ENCODE measurements at regions not wholly inside any gene's neighbourhood (a gene's known extent, or its start where the extent isn't known, plus 50 kb on each side); places are given as distances from the start of the nearest gene placed in this dataset.

- no peak for DNase-seq
Measured at GRCh38 chr6:133632206-133632605, 256.7 kb upstream of the TCF21 start.

- no peak for DNase-seq
Measured at GRCh38 chr6:133632906-133633305, 256.0 kb upstream of the TCF21 start.

GRCh38 chr6:133634474-133634873, 254.4 kb upstream of the TCF21 start:
- no peak for DNase-seq

GRCh38 chr6:133635447-133635846, 253.5 kb upstream of the TCF21 start:
- no peak for DNase-seq

GRCh38 chr6:133637436-133637835, 251.5 kb upstream of the TCF21 start:
- DNase-seq, result no peak

GRCh38 chr6:133637874-133638273, 251.0 kb upstream of the TCF21 start:
- DNase-seq, result no peak

GRCh38 chr6:133641104-133641503, 247.8 kb upstream of the TCF21 start:
- no peak for DNase-seq

- DNase-seq, result no peak
Measured at GRCh38 chr6:133644548-133644891, 244.4 kb upstream of the TCF21 start.

- DNase-seq, result peak; percentile 65
Measured at GRCh38 chr6:133644892-133645619, 243.9 kb upstream of the TCF21 start.

GRCh38 chr6:133645966-133646740, 242.8 kb upstream of the TCF21 start:
- DNase-seq, result no peak

- no peak for DNase-seq
Measured at GRCh38 chr6:133648581-133648980, 240.3 kb upstream of the TCF21 start.

GRCh38 chr6:133671376-133671775, 217.5 kb upstream of the TCF21 start:
- DNase-seq, result peak; percentile 70

GRCh38 chr6:133673056-133673455, 215.9 kb upstream of the TCF21 start:
- DNase-seq, result no peak

- DNase-seq, result no peak
Measured at GRCh38 chr6:133674661-133675060, 214.3 kb upstream of the TCF21 start.

GRCh38 chr6:133680994-133681393, 207.9 kb upstream of the TCF21 start:
- DNase-seq, result no peak

GRCh38 chr6:133681891-133682290, 207.0 kb upstream of the TCF21 start:
- no peak for DNase-seq

- no peak for DNase-seq
Measured at GRCh38 chr6:133682506-133683307, 206.2 kb upstream of the TCF21 start.

GRCh38 chr6:133683308-133683580, 205.7 kb upstream of the TCF21 start:
- peak; percentile 32 for DNase-seq

GRCh38 chr6:133683606-133684005, 205.3 kb upstream of the TCF21 start:
- no peak for DNase-seq

GRCh38 chr6:133688705-133689492, 200.0 kb upstream of the TCF21 start:
- no peak for DNase-seq

GRCh38 chr6:133689863-133690262, 199.1 kb upstream of the TCF21 start:
- no peak for DNase-seq

- DNase-seq, result no peak
Measured at GRCh38 chr6:133693565-133693964, 195.3 kb upstream of the TCF21 start.

- no peak for DNase-seq
Measured at GRCh38 chr6:133697185-133697584, 191.7 kb upstream of the TCF21 start.

Measured in NCI-H1694 treated with DMSO at 0.1 percent for 48 hours (cell line).